Smooth muscle cell (in vitro differentiated cells): ENCODE measurements at regions not wholly inside any gene's neighbourhood (a gene's known extent, or its start where the extent isn't known, plus 50 kb on each side); places are given as distances from the start of the nearest gene placed in this dataset.

ENCODE experiments used
- DNase-seq: peaks from one replicate; lab custom pipeline; 2025; ENCODE audit not compliant: unreplicated experiment; lab: John Stamatoyannopoulos, UW
- H2AFZ ChIP-seq: fragments of 200-600 bp; sonication (generic); 2 replicates; pipeline ENCODE4 v1.6.0; 2016; ENCODE audit warnings: antibody characterized with exemption, low read depth, mild to moderate bottlenecking
- H3F3A ChIP-seq: fragments of 200-600 bp; sonication (generic); 2 replicates; pipeline ENCODE4 v1.6.0; 2017; ENCODE audit warnings: antibody characterized with exemption, low read depth
- H3K27ac ChIP-seq: fragments of 200-600 bp; sonication (generic); 2 replicates; pipeline ENCODE4 v1.5.1; 2016; ENCODE audit warnings: low read depth, mild to moderate bottlenecking
- H3K27me3 ChIP-seq: fragments of 200-600 bp; sonication (generic); 2 replicates; pipeline ENCODE4 v1.6.1; 2016; ENCODE audit warnings: low read depth, mild to moderate bottlenecking
- H3K36me3 ChIP-seq: fragments of 200-600 bp; sonication (generic); 2 replicates; pipeline ENCODE4 v1.5.1; 2016; ENCODE audit warnings: low read depth
- H3K4me1 ChIP-seq: fragments of 200-600 bp; sonication (generic); 2 replicates; pipeline ENCODE4 v1.5.1; 2016; ENCODE audit warnings: low read depth
- H3K4me2 ChIP-seq: fragments of 200-600 bp; sonication (generic); 2 replicates; pipeline ENCODE4 v1.6.0; 2016; ENCODE audit warnings: mild to moderate bottlenecking
- H3K4me3 ChIP-seq: fragments of 200-600 bp; sonication (generic); 2 replicates; pipeline ENCODE4 v1.5.1; 2016; ENCODE audit warnings: mild to moderate bottlenecking
- H3K79me2 ChIP-seq: fragments of 200-600 bp; sonication (generic); 2 replicates; pipeline ENCODE4 v1.6.0; 2016; ENCODE audit warnings: low read depth, mild to moderate bottlenecking
- H3K9ac ChIP-seq: fragments of 200-600 bp; sonication (generic); 2 replicates; pipeline ENCODE4 v1.6.0; 2016; ENCODE audit warnings: low read depth
- H3K9me3 ChIP-seq: fragments of 200-600 bp; sonication (generic); replicated peaks from 2 replicates; pipeline ENCODE4 v1.5.1; 2016; ENCODE audit warnings: low read depth
- H4K20me1 ChIP-seq: fragments of 200-600 bp; sonication (generic); 2 replicates; pipeline ENCODE4 v1.6.0; 2016; ENCODE audit warnings: low read depth
- CTCF ChIP-seq: fragments of 200-600 bp; sonication (generic); IDR thresholded peaks from 2 replicates; pipeline ENCODE4 v1.5.1; 2017; ENCODE audit warnings: borderline replicate concordance, mild to moderate bottlenecking, antibody characterized with exemption; ENCODE audit not compliant: insufficient read depth, poor library complexity, severe bottlenecking
- WGBS: methylation state at CpG from one replicate; pipeline ENCODE4 v1.1.7; 2016; ENCODE audit warnings: low lambda C conversion rate; 5-methylcytosine and 5-hydroxymethylcytosine counted together

GRCh38 chr10:71028066-71028465 lies 139.7 kb upstream of the PCBD1 start:
- Histone ChIP-seq H3K4me1 (no peaks in the 10 kb centered on the region), H4K20me1 (no peaks in the 10 kb centered on the region), H3K36me3 (no peaks in the 10 kb centered on the region), H3K9ac (no peak overlapping the region), H3K27ac (no peak overlapping the region), H3K9me3 (no peaks in the 10 kb centered on the region), H3K4me3 (no peak overlapping the region), H2AFZ (no peak overlapping the region), H3K27me3 (no peaks in the 10 kb centered on the region), H3K79me2 (no peaks in the 10 kb centered on the region), H3K4me2 (no peak overlapping the region), H3F3A (no peaks in the 10 kb centered on the region)
- DNase-seq, result no peak
- TF ChIP-seq CTCF, result no peak
- 97% methylated on average over 9 of the region's 9 CpGs for WGBS

DNA sequence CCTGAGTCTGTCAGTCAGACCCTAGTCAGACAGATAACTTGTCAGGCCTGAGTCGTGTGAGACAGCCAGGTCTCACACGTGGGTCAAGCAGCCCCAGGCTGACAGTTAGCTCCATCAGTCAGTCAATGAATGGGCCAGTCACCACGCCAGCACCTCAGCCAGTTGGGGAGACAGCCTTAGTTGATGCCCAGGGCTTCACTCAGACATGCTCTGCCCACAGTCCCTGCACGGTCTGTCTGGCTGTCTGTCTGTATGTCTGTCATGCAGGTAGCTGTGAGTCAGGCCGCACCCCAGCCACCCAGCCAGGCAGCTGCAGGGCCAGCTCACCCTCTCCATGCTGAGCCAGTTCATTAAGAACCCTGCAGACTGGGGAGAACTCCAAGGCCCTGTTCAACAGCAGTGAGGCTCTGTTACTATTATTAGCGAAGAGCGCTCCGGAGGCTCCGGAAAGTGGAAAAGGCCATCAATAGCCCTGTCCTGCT lies 141.1 kb upstream of the PCBD1 start:
- WGBS, result 65% methylated on average over 9 of the region's 9 CpGs
- Histone ChIP-seq H3K79me2 (no peaks in the 10 kb centered on the region), H3K9ac (no peak overlapping the region), H3K27me3 (no peaks in the 10 kb centered on the region), H3K4me1 (no peaks in the 10 kb centered on the region), H3F3A (no peaks in the 10 kb centered on the region), H4K20me1 (no peaks in the 10 kb centered on the region), H2AFZ (no peak overlapping the region), H3K4me2 (no peak overlapping the region), H3K4me3 (no peak overlapping the region), H3K36me3 (no peaks in the 10 kb centered on the region), H3K27ac (no peak overlapping the region), H3K9me3 (no peaks in the 10 kb centered on the region)
- TF ChIP-seq CTCF, result no peak
- no peak for DNase-seq

DNA sequence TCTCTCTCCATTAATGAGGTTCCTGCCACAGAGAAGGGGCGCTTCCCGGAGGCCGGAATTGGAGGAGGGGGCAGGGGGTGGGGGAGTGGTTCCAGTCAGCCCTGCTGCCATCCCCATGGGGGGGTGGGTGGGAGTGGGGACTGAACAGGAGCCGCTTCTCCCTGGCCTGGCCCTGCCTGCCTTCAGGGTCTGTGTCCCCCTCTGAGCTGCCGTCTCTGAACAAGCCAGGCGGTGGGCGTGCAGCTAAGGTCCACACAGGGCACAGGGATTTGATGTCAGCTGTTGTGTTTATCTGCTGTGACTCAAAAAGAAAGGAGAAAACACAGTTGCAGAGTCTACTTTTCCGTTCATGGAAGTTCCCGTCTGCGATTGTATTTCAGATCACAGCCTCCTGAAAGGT lies 141.5 kb upstream of the PCBD1 start:
- Histone ChIP-seq H3K4me3 (no peak overlapping the region), H3K79me2 (no peaks in the 10 kb centered on the region), H3K27me3 (no peaks in the 10 kb centered on the region), H3K9ac (no peak overlapping the region), H3K36me3 (no peaks in the 10 kb centered on the region), H3F3A (no peaks in the 10 kb centered on the region), H3K4me2 (no peak overlapping the region), H3K9me3 (no peaks in the 10 kb centered on the region), H3K4me1 (no peaks in the 10 kb centered on the region), H4K20me1 (no peaks in the 10 kb centered on the region), H3K27ac (no peak overlapping the region), H2AFZ (no peak overlapping the region)
- no peak for DNase-seq
- TF ChIP-seq CTCF, result no peak
- 75% methylated on average over 10 of the region's 10 CpGs for WGBS

DNA sequence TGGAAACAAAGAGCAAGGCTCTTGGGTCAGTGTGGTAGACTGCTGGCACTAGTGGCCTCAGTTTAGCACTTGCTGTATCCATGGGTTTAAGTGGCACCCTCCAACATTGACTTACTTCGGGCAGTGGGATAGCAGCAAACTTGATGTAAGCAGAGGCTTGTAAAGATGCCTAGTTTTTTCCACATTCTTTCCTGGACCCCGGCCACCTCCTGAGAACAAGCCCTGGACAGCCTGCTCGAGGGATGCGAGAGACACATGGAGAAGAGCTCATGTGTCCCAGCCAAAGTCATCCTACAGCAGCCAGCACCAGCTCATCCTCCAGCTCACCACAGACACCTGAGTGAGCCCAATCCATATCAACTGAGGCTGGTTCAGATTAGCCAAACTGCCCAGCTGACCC lies 142.7 kb upstream of the PCBD1 start:
- Histone ChIP-seq H3K9ac (no peak overlapping the region), H4K20me1 (no peaks in the 10 kb centered on the region), H3K27ac (no peak overlapping the region), H3F3A (no peaks in the 10 kb centered on the region), H3K36me3 (no peaks in the 10 kb centered on the region), H3K4me1 (no peaks in the 10 kb centered on the region), H3K79me2 (no peaks in the 10 kb centered on the region), H3K4me2 (no peak overlapping the region), H2AFZ (no peak overlapping the region), H3K4me3 (no peak overlapping the region), H3K27me3 (no peaks in the 10 kb centered on the region), H3K9me3 (no peaks in the 10 kb centered on the region)
- no peak for DNase-seq
- TF ChIP-seq CTCF, result no peak
- WGBS, result 94% methylated on average over 4 of the region's 4 CpGs
